Amniotic epithelial cell (primary cell): ENCODE measurements at regions not wholly inside any gene's neighbourhood (a gene's known extent, or its start where the extent isn't known, plus 50 kb on each side); places are given as distances from the start of the nearest gene placed in this dataset.
"Not testable (repeated sequence)": the region's sequence is repeated elsewhere in the genome, so short reads cannot be mapped to it uniquely, and the experiment has no call there.

Source experiments
- DNase-seq: peaks from one replicate; pipeline ENCODE4 v3.0.0-alpha.2; 2010; ENCODE audit warnings: low read depth

- DNase-seq = no peak
Measured at GRCh38 chr7:20466543-20467021, 135.9 kb downstream of the ITGB8 start.

GRCh38 chr7:20470082-20470481 lies 139.4 kb downstream of the ITGB8 start:
- DNase-seq = no peak

- peak; percentile 51 for DNase-seq
Measured at GRCh38 chr7:20470726-20471125, 140.0 kb downstream of the ITGB8 start.

- no peak for DNase-seq
Measured at GRCh38 chr7:20474249-20474648, 141.2 kb upstream of the ABCB5 start.

GRCh38 chr7:20475756-20476155 lies 139.7 kb upstream of the ABCB5 start:
- DNase-seq = no peak

GRCh38 chr7:20477067-20477466 lies 138.4 kb upstream of the ABCB5 start:
- DNase-seq = no peak

GRCh38 chr7:20479706-20480105 lies 135.8 kb upstream of the ABCB5 start:
- DNase-seq = no peak

GRCh38 chr7:20482071-20482470 lies 133.4 kb upstream of the ABCB5 start:
- DNase-seq = no peak

- DNase-seq = peak; percentile 51
Measured at GRCh38 chr7:20484356-20484755, 131.1 kb upstream of the ABCB5 start.

- no peak for DNase-seq
Measured at GRCh38 chr7:20488850-20489249, 126.6 kb upstream of the ABCB5 start.

- no peak for DNase-seq
Measured at GRCh38 chr7:20491284-20491683, 124.2 kb upstream of the ABCB5 start.

- no peak for DNase-seq
Measured at GRCh38 chr7:20494566-20494965, 120.9 kb upstream of the ABCB5 start.

- DNase-seq = not testable (repeated sequence)
Measured at GRCh38 chr7:20501473-20501872, 114.0 kb upstream of the ABCB5 start.

GRCh38 chr7:20503278-20503950 lies 112.1 kb upstream of the ABCB5 start:
- DNase-seq = no peak

- DNase-seq = no peak
Measured at GRCh38 chr7:20504060-20504459, 111.4 kb upstream of the ABCB5 start.

GRCh38 chr7:20506175-20506574 lies 109.3 kb upstream of the ABCB5 start:
- peak; percentile 41 for DNase-seq

- no peak for DNase-seq
Measured at GRCh38 chr7:20507157-20507556, 108.3 kb upstream of the ABCB5 start.

GRCh38 chr7:20508109-20508508 lies 107.4 kb upstream of the ABCB5 start:
- DNase-seq = peak; percentile 19

- DNase-seq = no peak
Measured at GRCh38 chr7:20509892-20510572, 105.4 kb upstream of the ABCB5 start.

GRCh38 chr7:20510573-20510900 lies 104.9 kb upstream of the ABCB5 start:
- DNase-seq = no peak

- DNase-seq = peak; percentile 6
Measured at GRCh38 chr7:20513341-20513740, 102.1 kb upstream of the ABCB5 start.

- DNase-seq = no peak
Measured at GRCh38 chr7:20513897-20514296, 101.6 kb upstream of the ABCB5 start.

- DNase-seq = peak; percentile 89
Measured at GRCh38 chr7:20514364-20514763, 101.1 kb upstream of the ABCB5 start.

GRCh38 chr7:20519645-20520044 lies 95.8 kb upstream of the ABCB5 start:
- no peak for DNase-seq
